ENCODE measurements at regions not wholly inside any gene's neighbourhood (a gene's known extent, or its start where the extent isn't known, plus 50 kb on each side); places are given as distances from the start of the nearest gene placed in this dataset.

DNA sequence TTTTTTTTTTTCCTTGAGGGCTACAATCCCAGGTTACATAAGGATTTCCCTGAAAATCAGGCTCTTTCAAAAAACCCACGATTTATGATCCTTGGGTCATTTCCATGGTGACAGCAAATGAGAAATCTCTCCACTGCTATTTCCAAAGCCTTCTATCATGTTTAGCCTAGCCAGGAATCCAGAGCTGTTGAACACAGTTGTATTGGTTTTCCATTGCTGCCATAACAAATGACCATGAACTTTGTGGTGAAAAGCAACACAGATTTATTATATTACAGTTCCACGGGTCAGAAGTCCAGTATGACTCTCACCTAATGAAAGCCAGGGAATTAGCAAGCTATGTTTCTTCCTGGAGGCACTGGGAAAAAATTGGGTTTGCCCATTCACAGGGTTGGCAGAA is 106.6 kb downstream of the MAF start:
- DNase-seq, result no peak

GRCh38 chr16:79492036-79492435 is 108.5 kb downstream of the MAF start:
- no peak for DNase-seq

GRCh38 chr16:79485020-79485419 is 115.5 kb downstream of the MAF start:
- DNase-seq, result no peak

DNA sequence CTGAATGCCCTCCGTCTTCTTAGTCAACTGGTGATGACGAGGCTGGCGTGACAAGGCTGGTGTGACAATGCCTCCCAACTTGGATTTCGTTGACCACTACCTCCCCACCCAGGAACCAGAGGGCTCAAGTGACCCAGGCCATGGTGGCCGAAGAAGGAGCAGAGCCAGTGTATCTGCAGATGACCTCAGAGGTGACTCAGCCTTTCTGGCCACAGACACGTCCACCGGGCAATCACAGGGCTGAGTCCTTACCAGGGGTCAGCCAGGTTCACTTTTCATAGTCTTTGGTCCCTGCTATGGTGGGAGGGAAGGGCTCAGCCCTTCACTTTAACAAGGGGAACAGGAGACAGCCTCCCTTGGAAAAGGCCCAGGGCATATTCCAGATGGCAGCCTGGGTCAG is 116.3 kb downstream of the MAF start:
- DNase-seq, result no peak

- DNase-seq, result no peak
Measured at GRCh38 chr16:79483336-79483735, 117.2 kb downstream of the MAF start.

GRCh38 chr16:79482011-79482410 is 118.5 kb downstream of the MAF start:
- DNase-seq, result no peak

GRCh38 chr16:79480929-79481328 is 119.6 kb downstream of the MAF start:
- DNase-seq, result no peak

- no peak for DNase-seq
Measured at GRCh38 chr16:79480056-79480455, 120.5 kb downstream of the MAF start.

DNA sequence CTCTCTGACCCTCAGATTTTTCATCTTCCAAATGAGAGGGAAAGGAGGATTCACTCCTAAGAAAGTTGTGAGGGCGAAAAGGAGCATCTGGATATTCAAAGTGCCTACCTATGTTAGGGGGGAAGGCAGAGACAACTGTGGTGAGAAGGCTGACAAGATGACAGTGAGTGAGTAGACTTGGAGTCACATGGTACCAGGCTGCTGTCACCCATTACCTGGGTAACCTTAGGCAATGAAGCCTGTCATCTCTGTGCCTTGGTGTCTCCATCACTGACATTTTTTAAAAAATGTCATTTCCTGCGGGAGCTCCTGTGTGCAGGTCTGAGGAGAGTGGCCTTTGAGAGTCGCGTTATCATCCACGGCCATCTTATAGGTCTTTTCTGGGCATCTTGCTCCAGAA is 124.0 kb downstream of the MAF start:
- DNase-seq, result no peak

DNA sequence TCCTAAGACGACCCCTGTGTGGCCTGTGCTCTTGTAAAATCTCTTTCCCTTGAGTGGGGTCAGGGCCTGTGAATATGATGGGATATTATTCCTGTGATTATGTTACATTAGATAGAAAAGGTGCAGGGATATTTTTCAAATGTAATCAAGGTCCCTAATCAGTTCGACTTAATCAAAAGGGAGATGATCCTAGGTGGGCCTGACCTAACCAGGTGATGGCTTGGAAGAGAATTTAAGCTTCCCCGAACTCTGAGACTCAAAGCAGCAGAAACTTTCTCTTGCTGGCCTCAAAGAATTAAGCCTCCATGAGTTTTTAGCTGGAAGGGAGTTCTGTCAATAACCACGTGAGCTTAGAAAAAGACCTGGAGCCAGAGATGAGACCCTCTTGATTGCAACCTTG is 124.7 kb downstream of the MAF start:
- no peak for DNase-seq

DNA sequence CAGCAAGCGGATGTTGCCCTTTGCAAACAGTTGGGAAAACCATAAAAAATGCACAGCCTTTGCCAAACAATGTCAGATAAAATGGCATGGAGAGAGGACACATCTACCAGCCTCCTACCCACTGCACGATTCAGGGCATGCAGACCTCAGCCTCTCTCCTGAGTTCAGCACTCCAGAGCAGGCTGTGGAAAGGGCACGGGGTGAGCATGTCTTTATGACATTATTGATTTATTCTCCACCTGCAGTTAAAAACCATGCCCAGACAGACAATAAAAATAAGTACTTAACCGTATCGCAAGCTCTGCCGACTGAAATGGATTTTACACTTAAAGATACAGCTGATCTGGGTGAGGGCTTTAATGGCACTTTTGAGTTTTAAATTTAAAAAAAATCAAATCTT is 127.1 kb downstream of the MAF start:
- DNase-seq, result no peak

DNA sequence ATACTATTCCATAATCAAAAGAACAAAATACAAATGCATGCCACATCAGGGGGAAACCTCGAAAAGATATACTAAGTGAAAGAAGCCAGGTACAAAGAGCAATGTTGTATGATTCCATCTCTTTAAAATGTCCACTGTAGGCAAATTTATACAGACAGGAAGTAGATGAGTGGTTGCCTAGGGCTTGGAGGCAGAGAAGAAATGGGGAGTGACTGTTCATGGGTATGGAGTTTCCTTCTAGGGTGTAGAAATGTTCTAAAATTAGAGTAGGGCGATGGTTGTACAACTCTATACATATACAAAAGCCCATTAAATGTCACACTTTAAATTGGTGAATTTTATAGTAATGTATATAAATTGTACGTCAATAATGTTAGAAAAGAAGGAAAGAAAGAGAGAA is 128.1 kb downstream of the MAF start:
- DNase-seq, result no peak

DNA sequence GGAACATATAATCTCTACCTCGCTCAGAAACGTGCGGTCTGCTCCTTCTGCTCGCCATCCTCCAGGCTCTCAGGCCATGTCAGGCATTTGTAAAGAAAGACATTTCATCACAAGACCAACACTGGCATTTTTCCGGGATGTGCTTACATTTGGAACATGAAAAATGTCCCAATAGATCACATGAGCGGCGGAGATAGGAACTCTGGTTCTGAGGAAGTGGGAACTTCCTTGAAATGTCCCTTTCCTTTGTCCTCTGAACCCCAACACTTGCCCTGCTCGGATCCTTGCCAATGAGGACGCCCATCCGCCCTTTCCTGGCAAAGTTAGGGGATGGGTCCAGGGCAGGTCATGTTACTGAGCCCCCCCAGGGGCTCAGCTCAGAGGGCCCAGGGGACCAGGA is 130.5 kb downstream of the MAF start:
- no peak for DNase-seq

DNA sequence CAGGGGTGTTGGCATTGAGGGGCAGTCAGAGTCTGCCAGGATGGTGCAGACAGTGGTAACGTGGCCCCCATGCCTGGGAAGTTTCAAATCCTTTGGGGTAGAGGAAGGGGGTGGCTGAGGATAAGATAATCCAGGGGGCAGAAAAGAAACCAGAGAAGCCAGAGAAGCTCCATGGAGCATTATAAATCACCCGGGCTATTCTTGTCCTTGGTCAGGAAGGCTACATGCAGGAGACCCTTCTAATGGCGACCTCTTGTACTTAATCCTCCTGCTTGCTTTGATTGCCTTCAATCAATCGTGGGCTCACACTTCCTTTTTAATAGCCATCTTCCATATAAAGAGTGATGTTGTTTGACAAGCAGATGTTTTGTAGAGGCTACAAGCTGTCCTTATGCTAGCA is 131.9 kb downstream of the MAF start:
- DNase-seq, result no peak

- no peak for DNase-seq
Measured at GRCh38 chr16:79468121-79468552, 132.4 kb downstream of the MAF start.

DNA sequence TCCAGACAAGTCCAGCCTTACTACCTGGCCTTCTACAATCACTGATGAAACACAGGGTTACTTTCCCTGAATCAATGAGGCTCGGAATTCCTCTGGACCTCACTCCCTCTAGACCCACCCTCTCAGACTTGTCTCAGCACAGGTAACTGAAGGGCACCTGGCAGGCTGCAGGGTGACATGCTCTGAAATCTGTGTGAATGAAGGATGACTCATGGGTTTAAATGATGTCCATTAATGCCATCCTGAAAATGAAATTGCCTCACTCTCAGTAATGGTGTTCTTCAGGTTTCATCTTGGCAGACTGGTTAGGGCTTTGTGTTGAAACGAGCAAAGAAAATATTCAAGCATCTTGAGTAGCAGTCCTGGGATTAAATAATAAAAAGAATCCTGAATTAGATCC is 134.4 kb downstream of the MAF start:
- no peak for DNase-seq

- DNase-seq, result no peak
Measured at GRCh38 chr16:79463841-79464240, 136.7 kb downstream of the MAF start.

DNA sequence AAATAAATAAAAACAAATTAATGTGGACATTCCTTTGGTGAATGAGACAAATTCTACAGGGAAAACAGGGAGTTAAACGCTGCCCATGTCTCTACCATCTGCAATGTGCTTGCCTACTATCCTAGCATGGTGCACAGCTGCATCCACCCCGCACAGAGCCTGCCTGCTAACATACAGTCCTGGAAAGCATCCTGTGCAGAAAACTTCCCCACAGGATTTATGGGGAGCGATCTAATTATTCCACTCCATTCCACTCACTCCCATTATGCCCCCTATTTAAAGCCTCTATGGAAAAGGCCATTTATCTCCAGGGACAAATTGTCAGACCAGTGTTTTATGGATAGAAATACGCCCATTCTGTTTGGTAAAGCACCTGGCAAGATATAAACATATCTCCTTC is 144.5 kb downstream of the MAF start:
- no peak for DNase-seq

DNA sequence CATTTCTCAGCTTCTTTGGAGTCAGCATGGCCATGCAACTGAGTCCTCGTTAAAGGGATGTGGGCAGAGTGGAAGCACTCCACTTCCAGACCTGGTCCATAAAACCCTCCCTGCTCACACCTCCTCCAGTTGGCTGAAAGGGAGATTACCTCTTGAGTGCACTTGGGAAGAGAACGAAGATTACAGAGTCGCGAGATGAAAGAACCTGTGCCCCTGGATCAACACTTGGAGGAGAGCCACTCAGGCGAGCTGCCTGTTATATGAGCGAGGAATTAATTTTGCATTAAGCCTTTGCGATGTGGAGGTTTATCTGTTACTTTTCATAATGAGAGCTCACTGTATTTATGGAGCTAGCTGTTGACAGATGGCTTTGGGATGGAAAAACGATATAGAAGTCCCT is 147.9 kb downstream of the MAF start:
- DNase-seq, result peak; percentile 63

DNA sequence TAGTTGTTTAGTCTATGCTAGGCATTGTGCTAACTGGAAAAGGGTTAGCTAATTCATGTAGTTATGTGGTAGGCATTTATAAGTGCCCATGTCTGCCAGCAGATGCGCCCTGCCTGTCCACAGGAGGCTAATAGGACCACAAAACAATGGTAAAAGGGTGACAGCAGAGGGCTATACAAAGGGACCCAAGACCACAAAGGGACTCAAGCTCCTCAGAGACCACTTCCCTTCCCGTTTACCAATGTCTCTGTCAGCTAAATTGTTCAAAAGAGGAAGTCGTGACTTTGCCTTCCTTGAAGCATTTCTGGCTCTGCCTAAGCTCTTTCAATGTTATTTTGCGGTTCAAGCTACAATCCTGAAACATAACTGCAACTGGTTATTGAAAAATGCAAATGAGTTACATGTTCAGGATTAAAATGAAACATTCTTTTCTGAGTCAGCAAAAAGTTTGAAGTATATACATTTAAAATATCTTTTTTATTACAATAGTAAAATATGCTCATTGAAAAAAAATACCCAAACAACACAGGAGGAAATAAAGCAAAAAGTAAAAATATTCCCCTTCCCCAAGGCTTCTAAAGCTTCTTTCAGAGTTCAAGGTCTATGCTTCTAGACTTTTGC is 149.2 kb downstream of the MAF start:
- no peak for DNase-seq

DNA sequence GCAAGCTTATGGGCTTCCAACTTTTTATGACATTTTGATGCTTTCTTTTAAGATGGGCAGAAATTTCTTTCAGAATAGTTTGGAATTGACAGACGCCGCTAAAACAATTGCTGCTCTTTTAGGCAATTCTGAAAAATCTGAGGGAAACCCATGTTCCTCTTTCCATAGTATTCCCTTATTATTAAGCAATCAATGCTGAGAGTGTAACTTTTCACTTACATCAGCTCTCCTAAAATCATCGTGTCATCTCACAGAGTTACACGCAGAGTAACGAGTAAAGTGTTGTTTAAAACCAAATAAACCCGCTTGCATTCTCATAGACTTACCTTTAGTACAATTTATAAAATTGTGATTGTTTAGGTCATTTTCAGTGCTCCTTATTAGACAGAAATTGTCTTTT is 150.6 kb downstream of the MAF start:
- no peak for DNase-seq

- DNase-seq, result no peak
Measured at GRCh38 chr16:79449067-79449769, 151.3 kb downstream of the MAF start.

- DNase-seq, result no peak
Measured at GRCh38 chr16:79444572-79444971, 156.0 kb downstream of the MAF start.

GRCh38 chr16:79439901-79440300 is 160.6 kb downstream of the MAF start:
- DNase-seq, result no peak

All from DMS79 (cell line).